ENCODE measurements at regions not wholly inside any gene's neighbourhood (a gene's known extent, or its start where the extent isn't known, plus 50 kb on each side); places are given as distances from the start of the nearest gene placed in this dataset.

DNA sequence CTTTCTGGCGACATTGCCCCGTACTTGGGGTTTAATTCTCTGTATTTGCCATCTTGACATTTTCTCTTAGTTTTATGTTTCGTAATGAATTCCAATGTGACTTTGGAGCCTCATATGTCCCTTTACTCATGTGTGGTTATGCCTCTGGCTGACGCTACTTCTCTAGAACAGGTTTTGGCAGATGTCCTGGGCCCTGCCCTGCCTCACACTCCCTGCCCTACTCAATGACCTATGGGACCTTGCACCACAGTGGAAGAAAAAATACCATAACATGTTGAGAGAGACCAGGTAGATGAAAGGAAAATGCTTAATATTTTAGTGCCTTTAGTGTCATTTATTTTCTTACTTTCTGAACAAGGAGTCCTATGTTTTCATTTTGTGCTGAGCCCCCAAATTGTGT is 400.5 kb downstream of the TFEC start:
- ChIA-PET CTCF (interaction anchor here (0.8 kb wide), 1 partner anchor 114 kb away, joined by 3 read pairs; no protein-coding TSS in a partner anchor), POLR2A (no interaction called here)
- no peaks in the 10 kb centered on the region for H3K36me3 ChIP-seq (ENCODE audit: control insufficient read depth in 2 of 2, insufficient read depth in 1 of 2, low read length in 2 of 2)
- H3K4me3 ChIP-seq (ENCODE audit: low read depth, low read length), result no peak overlapping the region
- no peaks in the 10 kb centered on the region for H3K9me3 ChIP-seq (ENCODE audit: control insufficient read depth, insufficient read depth, low read depth, low read length)
- H3K4me1 ChIP-seq (ENCODE audit: control insufficient read depth, insufficient read depth, low read length), result peaks cover 8% of the 10 kb centered on the region; the same call in 1 of the 2 replicates
- no peak overlapping the region for H3K27ac ChIP-seq (ENCODE audit: extremely low read depth, low read depth, low read length)
- TF ChIP-seq ZNF677 (tag by site-specific recombination; IDR thresholded peaks at IDR 0.05) (no peak), ZNF830 (tag by site-specific recombination; IDR thresholded peaks at IDR 0.05; ENCODE audit: low read depth) (no peak), ZNF792 (tag by site-specific recombination; IDR thresholded peaks at IDR 0.05) (no peak), ZFP41 (tag by site-specific recombination; IDR thresholded peaks at IDR 0.05; ENCODE audit: borderline replicate concordance) (no peak), ZNF184 (tag by site-specific recombination; IDR thresholded peaks at IDR 0.05) (no peak), ZNF239 (tag by site-specific recombination; IDR thresholded peaks at IDR 0.05) (no peak), ZNF354C (tag by site-specific recombination; IDR thresholded peaks at IDR 0.05; ENCODE audit: borderline replicate concordance, low read depth) (no peak), ZNF791 (tag by site-specific recombination; IDR thresholded peaks at IDR 0.05) (no peak), ZNF585B (tag by site-specific recombination; IDR thresholded peaks at IDR 0.05) (no peak), ZNF510 (tag by site-specific recombination; IDR thresholded peaks at IDR 0.05; ENCODE audit: insufficient replicate concordance) (no peak), ZNF341 (tag by site-specific recombination; IDR thresholded peaks at IDR 0.05; ENCODE audit: low read depth) (no peak), HOXA7 (CRISPR knock-in tag; IDR thresholded peaks at IDR 0.05; ENCODE audit: borderline replicate concordance) (no peak)
- TF ChIP-seq, protein P1, sequence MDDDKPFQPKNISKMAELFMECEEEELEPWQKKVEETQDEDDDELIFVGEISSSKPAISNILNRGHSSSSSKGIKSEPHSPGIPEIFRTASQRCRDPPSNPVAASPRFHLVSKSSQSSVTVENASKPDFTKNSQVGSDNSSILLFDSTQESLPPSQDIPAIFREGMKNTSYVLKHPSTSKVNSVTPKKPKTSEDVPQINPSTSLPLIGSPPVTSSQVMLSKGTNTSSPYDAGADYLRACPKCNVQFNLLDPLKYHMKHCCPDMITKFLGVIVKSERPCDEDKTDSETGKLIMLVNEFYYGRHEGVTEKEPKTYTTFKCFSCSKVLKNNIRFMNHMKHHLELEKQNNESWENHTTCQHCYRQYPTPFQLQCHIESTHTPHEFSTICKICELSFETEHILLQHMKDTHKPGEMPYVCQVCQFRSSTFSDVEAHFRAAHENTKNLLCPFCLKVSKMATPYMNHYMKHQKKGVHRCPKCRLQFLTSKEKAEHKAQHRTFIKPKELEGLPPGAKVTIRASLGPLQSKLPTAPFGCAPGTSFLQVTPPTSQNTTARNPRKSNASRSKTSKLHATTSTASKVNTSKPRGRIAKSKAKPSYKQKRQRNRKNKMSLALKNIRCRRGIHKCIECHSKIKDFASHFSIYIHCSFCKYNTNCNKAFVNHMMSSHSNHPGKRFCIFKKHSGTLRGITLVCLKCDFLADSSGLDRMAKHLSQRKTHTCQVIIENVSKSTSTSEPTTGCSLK (tag by site-specific recombination; IDR thresholded peaks at IDR 0.05), result no peak
- TF ChIP-seq, protein P2, sequence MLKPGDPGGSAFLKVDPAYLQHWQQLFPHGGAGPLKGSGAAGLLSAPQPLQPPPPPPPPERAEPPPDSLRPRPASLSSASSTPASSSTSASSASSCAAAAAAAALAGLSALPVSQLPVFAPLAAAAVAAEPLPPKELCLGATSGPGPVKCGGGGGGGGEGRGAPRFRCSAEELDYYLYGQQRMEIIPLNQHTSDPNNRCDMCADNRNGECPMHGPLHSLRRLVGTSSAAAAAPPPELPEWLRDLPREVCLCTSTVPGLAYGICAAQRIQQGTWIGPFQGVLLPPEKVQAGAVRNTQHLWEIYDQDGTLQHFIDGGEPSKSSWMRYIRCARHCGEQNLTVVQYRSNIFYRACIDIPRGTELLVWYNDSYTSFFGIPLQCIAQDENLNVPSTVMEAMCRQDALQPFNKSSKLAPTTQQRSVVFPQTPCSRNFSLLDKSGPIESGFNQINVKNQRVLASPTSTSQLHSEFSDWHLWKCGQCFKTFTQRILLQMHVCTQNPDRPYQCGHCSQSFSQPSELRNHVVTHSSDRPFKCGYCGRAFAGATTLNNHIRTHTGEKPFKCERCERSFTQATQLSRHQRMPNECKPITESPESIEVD (tag by site-specific recombination; IDR thresholded peaks at IDR 0.05), result no peak
- TF ChIP-seq, protein P3, sequence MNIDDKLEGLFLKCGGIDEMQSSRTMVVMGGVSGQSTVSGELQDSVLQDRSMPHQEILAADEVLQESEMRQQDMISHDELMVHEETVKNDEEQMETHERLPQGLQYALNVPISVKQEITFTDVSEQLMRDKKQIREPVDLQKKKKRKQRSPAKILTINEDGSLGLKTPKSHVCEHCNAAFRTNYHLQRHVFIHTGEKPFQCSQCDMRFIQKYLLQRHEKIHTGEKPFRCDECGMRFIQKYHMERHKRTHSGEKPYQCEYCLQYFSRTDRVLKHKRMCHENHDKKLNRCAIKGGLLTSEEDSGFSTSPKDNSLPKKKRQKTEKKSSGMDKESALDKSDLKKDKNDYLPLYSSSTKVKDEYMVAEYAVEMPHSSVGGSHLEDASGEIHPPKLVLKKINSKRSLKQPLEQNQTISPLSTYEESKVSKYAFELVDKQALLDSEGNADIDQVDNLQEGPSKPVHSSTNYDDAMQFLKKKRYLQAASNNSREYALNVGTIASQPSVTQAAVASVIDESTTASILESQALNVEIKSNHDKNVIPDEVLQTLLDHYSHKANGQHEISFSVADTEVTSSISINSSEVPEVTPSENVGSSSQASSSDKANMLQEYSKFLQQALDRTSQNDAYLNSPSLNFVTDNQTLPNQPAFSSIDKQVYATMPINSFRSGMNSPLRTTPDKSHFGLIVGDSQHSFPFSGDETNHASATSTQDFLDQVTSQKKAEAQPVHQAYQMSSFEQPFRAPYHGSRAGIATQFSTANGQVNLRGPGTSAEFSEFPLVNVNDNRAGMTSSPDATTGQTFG (tag by site-specific recombination; IDR thresholded peaks at IDR 0.05; ENCODE audit: borderline replicate concordance), result no peak
- TF ChIP-seq, protein P4, sequence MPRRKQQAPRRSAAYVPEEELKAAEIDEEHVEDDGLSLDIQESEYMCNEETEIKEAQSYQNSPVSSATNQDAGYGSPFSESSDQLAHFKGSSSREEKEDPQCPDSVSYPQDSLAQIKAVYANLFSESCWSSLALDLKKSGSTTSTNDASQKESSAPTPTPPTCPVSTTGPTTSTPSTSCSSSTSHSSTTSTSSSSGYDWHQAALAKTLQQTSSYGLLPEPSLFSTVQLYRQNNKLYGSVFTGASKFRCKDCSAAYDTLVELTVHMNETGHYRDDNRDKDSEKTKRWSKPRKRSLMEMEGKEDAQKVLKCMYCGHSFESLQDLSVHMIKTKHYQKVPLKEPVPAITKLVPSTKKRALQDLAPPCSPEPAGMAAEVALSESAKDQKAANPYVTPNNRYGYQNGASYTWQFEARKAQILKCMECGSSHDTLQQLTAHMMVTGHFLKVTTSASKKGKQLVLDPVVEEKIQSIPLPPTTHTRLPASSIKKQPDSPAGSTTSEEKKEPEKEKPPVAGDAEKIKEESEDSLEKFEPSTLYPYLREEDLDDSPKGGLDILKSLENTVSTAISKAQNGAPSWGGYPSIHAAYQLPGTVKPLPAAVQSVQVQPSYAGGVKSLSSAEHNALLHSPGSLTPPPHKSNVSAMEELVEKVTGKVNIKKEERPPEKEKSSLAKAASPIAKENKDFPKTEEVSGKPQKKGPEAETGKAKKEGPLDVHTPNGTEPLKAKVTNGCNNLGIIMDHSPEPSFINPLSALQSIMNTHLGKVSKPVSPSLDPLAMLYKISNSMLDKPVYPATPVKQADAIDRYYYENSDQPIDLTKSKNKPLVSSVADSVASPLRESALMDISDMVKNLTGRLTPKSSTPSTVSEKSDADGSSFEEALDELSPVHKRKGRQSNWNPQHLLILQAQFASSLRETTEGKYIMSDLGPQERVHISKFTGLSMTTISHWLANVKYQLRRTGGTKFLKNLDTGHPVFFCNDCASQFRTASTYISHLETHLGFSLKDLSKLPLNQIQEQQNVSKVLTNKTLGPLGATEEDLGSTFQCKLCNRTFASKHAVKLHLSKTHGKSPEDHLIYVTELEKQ (tag by site-specific recombination; IDR thresholded peaks at IDR 0.05; ENCODE audit: borderline replicate concordance), result no peak
- TF ChIP-seq, protein P5, sequence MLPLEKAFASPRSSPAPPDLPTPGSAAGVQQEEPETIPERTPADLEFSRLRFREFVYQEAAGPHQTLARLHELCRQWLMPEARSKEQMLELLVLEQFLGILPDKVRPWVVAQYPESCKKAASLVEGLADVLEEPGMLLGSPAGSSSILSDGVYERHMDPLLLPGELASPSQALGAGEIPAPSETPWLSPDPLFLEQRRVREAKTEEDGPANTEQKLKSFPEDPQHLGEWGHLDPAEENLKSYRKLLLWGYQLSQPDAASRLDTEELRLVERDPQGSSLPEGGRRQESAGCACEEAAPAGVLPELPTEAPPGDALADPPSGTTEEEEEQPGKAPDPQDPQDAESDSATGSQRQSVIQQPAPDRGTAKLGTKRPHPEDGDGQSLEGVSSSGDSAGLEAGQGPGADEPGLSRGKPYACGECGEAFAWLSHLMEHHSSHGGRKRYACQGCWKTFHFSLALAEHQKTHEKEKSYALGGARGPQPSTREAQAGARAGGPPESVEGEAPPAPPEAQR (tag by site-specific recombination; IDR thresholded peaks at IDR 0.05), result no peak
